IMR-90 (cell line): ENCODE measurements at regions not wholly inside any gene's neighbourhood (a gene's known extent, or its start where the extent isn't known, plus 50 kb on each side); places are given as distances from the start of the nearest gene placed in this dataset.

Experiments used
- ATAC-seq: fragments of 200-7000 bp; cut with Tn5 transposase; 2 replicates; pipeline ENCODE4 v1.9.1; 2020; ENCODE audit warnings: low read depth, mild to moderate bottlenecking, moderate library complexity
- BruUV-seq: library from RNA; stranded (reverse); fragments of 400-500 nt; replicated peaks from 2 replicates; lab custom pipeline; 2021; lab: Mats Ljungman, UMichigan
- CTCF ChIA-PET: fragments of 300-600 bp; formaldehyde crosslinking; extraction: SDS; loops from one replicate; lab custom pipeline; 2021; ENCODE audit warnings: antibody characterized with exemption; lab: Yijun Ruan, JAX
- POLR2A ChIA-PET: fragments of 300-600 bp; sonication (Branson Sonifier 250); formaldehyde crosslinking; loops from one replicate; lab custom pipeline; 2022; ENCODE audit warnings: antibody characterized with exemption; ENCODE audit not compliant: unreplicated experiment; lab: Charles Lee
- DNase-seq: peaks from one replicate; pipeline ENCODE4 v3.0.0; 2013
- H2AFZ ChIP-seq: replicated peaks from 2 replicates; pipeline ENCODE3; 2013; ENCODE audit warnings: low read length, mild to moderate bottlenecking; ENCODE audit not compliant: poor library complexity
- H2AK5ac ChIP-seq: 2 replicates; pipeline ENCODE4 v1.6.1; 2013; ENCODE audit warnings: low read depth, low read length, inconsistent platforms
- H2AK9ac ChIP-seq: replicated peaks from 2 replicates; pipeline ENCODE3; 2013; ENCODE audit warnings: mild to moderate bottlenecking, low read depth, low read length, moderate library complexity; ENCODE audit not compliant: poor library complexity
- H2BK120ac ChIP-seq: 2 replicates; pipeline ENCODE4 v1.6.1; 2013; ENCODE audit warnings: low read depth, low read length, inconsistent platforms
- H2BK15ac ChIP-seq: 3 replicates; pipeline ENCODE4 v1.6.1; 2013; ENCODE audit warnings: low read depth, low read length, inconsistent platforms
- H2BK20ac ChIP-seq: 2 replicates; pipeline ENCODE4 v1.6.1; 2013; ENCODE audit warnings: low read depth, mild to moderate bottlenecking, inconsistent platforms, low read length, moderate library complexity
- H2BK5ac ChIP-seq: 2 replicates; pipeline ENCODE4 v1.6.1; 2013; ENCODE audit warnings: mild to moderate bottlenecking, low read depth, low read length, inconsistent platforms; ENCODE audit not compliant: poor library complexity, severe bottlenecking
- H3K14ac ChIP-seq: replicated peaks from 2 replicates; pipeline ENCODE4 v1.6.1; 2013; ENCODE audit warnings: low read depth, low read length, inconsistent platforms
- H3K18ac ChIP-seq: 2 replicates; pipeline ENCODE4 v1.6.1; 2013; ENCODE audit warnings: low read depth, low read length, control low read depth
- H3K23ac ChIP-seq: 2 replicates; pipeline ENCODE4 v1.6.1; 2013; ENCODE audit warnings: low read depth, low read length, inconsistent platforms
- H3K27ac ChIP-seq: 2 replicates; pipeline ENCODE4 v1.5.1; 2013; ENCODE audit warnings: mild to moderate bottlenecking, control low read depth, low read length; ENCODE audit not compliant: insufficient read depth
- H3K27me3 ChIP-seq: 2 replicates; pipeline ENCODE4 v1.6.1; 2013; ENCODE audit warnings: low read length; ENCODE audit not compliant: control insufficient read depth, insufficient read depth
- H3K36me3 ChIP-seq: 2 replicates; pipeline ENCODE4 v1.6.1; 2013; ENCODE audit warnings: low read length, mixed read lengths; ENCODE audit not compliant: control insufficient read depth, insufficient read depth
- H3K4ac ChIP-seq: 2 replicates; pipeline ENCODE4 v1.6.1; 2013; ENCODE audit warnings: low read depth, low read length, inconsistent platforms
- H3K4me1 ChIP-seq: 2 replicates; pipeline ENCODE4 v1.6.1; 2013; ENCODE audit warnings: low read length, mixed read lengths; ENCODE audit not compliant: control insufficient read depth, insufficient read depth
- H3K4me2 ChIP-seq: 2 replicates; pipeline ENCODE4 v1.6.1; 2013; ENCODE audit warnings: low read depth, mild to moderate bottlenecking, control low read depth, low read length, moderate library complexity
- H3K4me3 ChIP-seq: 2 replicates; pipeline ENCODE4 v1.5.1; 2013; ENCODE audit warnings: low read depth, mild to moderate bottlenecking, control low read depth, low read length, moderate library complexity; ENCODE audit not compliant: insufficient read depth
- H3K56ac ChIP-seq: 2 replicates; pipeline ENCODE4 v1.6.1; 2013; ENCODE audit warnings: low read length, inconsistent platforms; ENCODE audit not compliant: insufficient read depth; ENCODE audit errors: extremely low read depth
- H3K79me1 ChIP-seq, 2 experiments: 2 replicates each; pipeline ENCODE4 v1.6.1; 2013; ENCODE audit warnings: low read length in 2 of 2, inconsistent platforms in 1 of 2, low read depth in 1 of 2
- H3K9ac ChIP-seq: 2 replicates; pipeline ENCODE4 v1.6.1; 2013; ENCODE audit warnings: low read depth, low read length, control low read depth
- H3K9me1 ChIP-seq: 2 replicates; pipeline ENCODE4 v1.6.1; 2013; ENCODE audit warnings: low read length, inconsistent platforms; ENCODE audit not compliant: insufficient read depth
- H3K9me3 ChIP-seq: 2 replicates; pipeline ENCODE4 v1.6.1; 2013; ENCODE audit warnings: low read length; ENCODE audit not compliant: control insufficient read depth, insufficient read depth
- H4K20me1 ChIP-seq: 2 replicates; pipeline ENCODE4 v1.6.1; 2013; ENCODE audit warnings: low read length, inconsistent platforms; ENCODE audit not compliant: insufficient read depth
- H4K5ac ChIP-seq: 2 replicates; pipeline ENCODE4 v1.6.1; 2013; ENCODE audit warnings: mild to moderate bottlenecking, low read depth, low read length, control low read depth
- H4K8ac ChIP-seq, 2 experiments: 2 replicates each; pipeline ENCODE4 v1.6.1; 2013; ENCODE audit warnings: low read depth in 2 of 2, low read length in 2 of 2, control low read depth in 1 of 2, inconsistent platforms in 1 of 2
- H4K91ac ChIP-seq: 2 replicates; pipeline ENCODE4 v1.6.1; 2013; ENCODE audit warnings: low read depth, low read length, inconsistent platforms; ENCODE audit not compliant: insufficient read depth
- MAFK ChIP-seq: IDR thresholded peaks from 2 replicates; pipeline ENCODE4 v1.6.1; 2012; ENCODE audit warnings: low read depth, low read length, improper control_type of control experiment
- SMC3 ChIP-seq: fragments of 150-350 bp; IDR thresholded peaks from 2 replicates; pipeline ENCODE4 v1.6.1; 2016; ENCODE audit warnings: low read depth, mild to moderate bottlenecking, antibody characterized with exemption, low read length, moderate library complexity
- WGBS, 2 experiments: methylation state at CpG; one replicate each; pipeline versions ENCODE4 v1.1.5 to v1.1.7; 2013; ENCODE audit warnings: missing lambda C conversion rate in 2 of 2; ENCODE audit not compliant: insufficient read length in 1 of 2; ENCODE audit errors: extremely low coverage in 2 of 2; 5-methylcytosine and 5-hydroxymethylcytosine counted together
- dilution Hi-C: fragments of 300-500 bp; cut with HindIII; formaldehyde crosslinking; loops from one replicate; pipeline ENCODE4 v1.14.3; 2018; ENCODE audit warnings: low sequenced_read_pairs; ENCODE audit not compliant: unreplicated experiment
- in situ Hi-C: fragments of 300-500 bp; cut with MboI; formaldehyde crosslinking; loops from 3 replicates; pipeline ENCODE4 v1.14.3; 2019; ENCODE audit warnings: low sequenced_read_pairs, inconsistent platforms, mixed read lengths
- intact Hi-C: fragments of 100-400 bp; cut with micrococcal nuclease; formaldehyde crosslinking; loops from 2 replicates; pipeline ENCODE4 v1.10.0; 2022
- TF ChIP-seq, protein P1 (sequence below): conservative IDR thresholded peaks from 2 replicates; pipeline ENCODE4 v1.5.1; 2012; ENCODE audit warnings: mild to moderate bottlenecking, low read depth, low read length, improper control_type of control experiment

DNA sequence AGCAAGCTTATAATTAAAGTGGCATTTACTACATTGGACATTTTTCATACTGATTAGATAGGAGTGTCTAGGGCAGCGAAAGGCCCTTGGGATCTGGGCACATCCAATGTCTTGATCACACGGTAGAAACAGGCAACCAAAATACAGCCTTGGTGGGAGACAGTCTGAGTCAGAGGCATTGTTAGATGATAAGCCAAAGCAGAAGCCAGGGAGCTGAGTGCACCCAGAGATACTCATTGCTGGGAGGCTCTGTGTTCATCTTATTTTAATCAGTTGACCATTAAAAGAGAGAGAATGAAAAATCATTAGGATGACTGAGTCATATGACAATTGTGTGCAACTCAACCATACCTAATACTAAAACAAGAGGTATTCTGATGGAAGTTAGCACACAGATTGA lies 109.5 kb downstream of the LCA5 start:
- intact Hi-C loops (no loop called here), in situ Hi-C loops (no loop called here), dilution Hi-C loops (no loop called here)
- Histone ChIP-seq H4K20me1 (no peaks in the 10 kb centered on the region), H3K4ac (no peak overlapping the region), H2BK20ac (no peak overlapping the region), H2AK5ac (no peak overlapping the region), H2AFZ (no peak overlapping the region), H3K14ac (no peak overlapping the region), H4K8ac (no peak overlapping the region), H3K79me1 (no peaks in the 10 kb centered on the region), H2AK9ac (no peak overlapping the region), H3K56ac (no peak overlapping the region), H3K18ac (no peak overlapping the region), H3K23ac (no peak overlapping the region), H2BK15ac (no peak overlapping the region), H4K91ac (no peak overlapping the region), H3K36me3 (no peaks in the 10 kb centered on the region), H3K4me1 (no peaks in the 10 kb centered on the region), H3K27me3 (peaks cover 2% of the 10 kb centered on the region), H3K9me1 (no peaks in the 10 kb centered on the region), H3K9ac (no peak overlapping the region), H3K4me3 (no peak overlapping the region), H3K27ac (no peak overlapping the region), H3K4me2 (no peak overlapping the region), H2BK5ac (no peak overlapping the region), H4K5ac (no peak overlapping the region), H3K9me3 (no peaks in the 10 kb centered on the region), H2BK120ac (no peak overlapping the region)
- TF ChIP-seq MAFK (no peak), SMC3 (no peak)
- TF ChIP-seq, protein P1, sequence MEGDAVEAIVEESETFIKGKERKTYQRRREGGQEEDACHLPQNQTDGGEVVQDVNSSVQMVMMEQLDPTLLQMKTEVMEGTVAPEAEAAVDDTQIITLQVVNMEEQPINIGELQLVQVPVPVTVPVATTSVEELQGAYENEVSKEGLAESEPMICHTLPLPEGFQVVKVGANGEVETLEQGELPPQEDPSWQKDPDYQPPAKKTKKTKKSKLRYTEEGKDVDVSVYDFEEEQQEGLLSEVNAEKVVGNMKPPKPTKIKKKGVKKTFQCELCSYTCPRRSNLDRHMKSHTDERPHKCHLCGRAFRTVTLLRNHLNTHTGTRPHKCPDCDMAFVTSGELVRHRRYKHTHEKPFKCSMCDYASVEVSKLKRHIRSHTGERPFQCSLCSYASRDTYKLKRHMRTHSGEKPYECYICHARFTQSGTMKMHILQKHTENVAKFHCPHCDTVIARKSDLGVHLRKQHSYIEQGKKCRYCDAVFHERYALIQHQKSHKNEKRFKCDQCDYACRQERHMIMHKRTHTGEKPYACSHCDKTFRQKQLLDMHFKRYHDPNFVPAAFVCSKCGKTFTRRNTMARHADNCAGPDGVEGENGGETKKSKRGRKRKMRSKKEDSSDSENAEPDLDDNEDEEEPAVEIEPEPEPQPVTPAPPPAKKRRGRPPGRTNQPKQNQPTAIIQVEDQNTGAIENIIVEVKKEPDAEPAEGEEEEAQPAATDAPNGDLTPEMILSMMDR, result no peak
- ChIA-PET CTCF (no interaction called here), POLR2A (no interaction called here)
- WGBS, 2 experiments, result no CpG with 5 or more reads among the region's 2 CpGs
- BruUV-seq, result no TSS peak
- DNase-seq, result no peak
- ATAC-seq, result no peak
